LNCaP clone FGC (cell line): ENCODE measurements at regions not wholly inside any gene's neighbourhood (a gene's known extent, or its start where the extent isn't known, plus 50 kb on each side); places are given as distances from the start of the nearest gene placed in this dataset.
"Not testable (repeated sequence)": the region's sequence is repeated elsewhere in the genome, so short reads cannot be mapped to it uniquely, and the experiment has no call there.

Source experiments
- DNase-seq: peaks from one replicate; pipeline ENCODE4 v3.0.0-alpha.2; 2011; ENCODE audit warnings: low read depth
- H3K4me3 ChIP-seq: 2 replicates; pipeline ENCODE4 v1.5.1; 2011; ENCODE audit warnings: mild to moderate bottlenecking, low read depth, low read length, control low read depth
- CTCF ChIP-seq: IDR thresholded peaks from 2 replicates; pipeline ENCODE4 v1.5.1; 2012; ENCODE audit warnings: mild to moderate bottlenecking; ENCODE audit not compliant: control insufficient read depth, insufficient read depth; ENCODE audit errors: extremely low read depth

- no peak for DNase-seq
- no peak overlapping the region for H3K4me3 ChIP-seq
- TF ChIP-seq CTCF, result no peak
Observed at GRCh38 chr1:116847688-116848531, 61.8 kb upstream of the PTGFRN start.

GRCh38 chr1:116850436-116850835 is 59.3 kb upstream of the PTGFRN start:
- no peak for TF ChIP-seq CTCF
- no peak for DNase-seq
- H3K4me3 ChIP-seq, result no peak overlapping the region

- DNase-seq, H3K4me3 ChIP-seq: not testable (repeated sequence)
Observed at GRCh38 chr1:116851189-116851588, 58.5 kb upstream of the PTGFRN start.

- DNase-seq, result no peak
- no peak for TF ChIP-seq CTCF
- no peak overlapping the region for H3K4me3 ChIP-seq
Observed at GRCh38 chr1:116851846-116852245, 57.9 kb upstream of the PTGFRN start.

GRCh38 chr1:116852367-116852766 is 57.3 kb upstream of the PTGFRN start:
- TF ChIP-seq CTCF, result no peak
- no peak overlapping the region for H3K4me3 ChIP-seq
- no peak for DNase-seq

- TF ChIP-seq CTCF, result no peak
- DNase-seq, result no peak
- H3K4me3 ChIP-seq, result no peak overlapping the region
Observed at GRCh38 chr1:116852910-116853309, 56.8 kb upstream of the PTGFRN start.

- peak; percentile 84 for DNase-seq
- H3K4me3 ChIP-seq, result peak overlapping the region; percentile 6; the same call in 1 of the 2 replicates
- TF ChIP-seq CTCF, result no peak
Observed at GRCh38 chr1:116853680-116854402, 55.9 kb upstream of the PTGFRN start.
